Loucy (cell line): ENCODE measurements at regions not wholly inside any gene's neighbourhood (a gene's known extent, or its start where the extent isn't known, plus 50 kb on each side); places are given as distances from the start of the nearest gene placed in this dataset.

ENCODE experiments used
- H2AFZ ChIP-seq: fragments of 200-600 bp; sonication (generic); 2 replicates; pipeline ENCODE4 v1.6.0; 2016; ENCODE audit warnings: antibody characterized with exemption, mild to moderate bottlenecking, low read length, moderate library complexity
- H3F3A ChIP-seq: fragments of 200-600 bp; 2 replicates; pipeline ENCODE4 v1.6.0; 2016; ENCODE audit warnings: antibody characterized with exemption, low read depth, mild to moderate bottlenecking
- H3K27me3 ChIP-seq: fragments of 200-600 bp; sonication (generic); 2 replicates; pipeline ENCODE4 v1.6.1; 2014; ENCODE audit warnings: low read length, mild to moderate bottlenecking; ENCODE audit not compliant: insufficient read depth, poor library complexity, severe bottlenecking
- H3K36me3 ChIP-seq: fragments of 200-600 bp; sonication (generic); 2 replicates; pipeline ENCODE4 v1.6.1; 2016; ENCODE audit warnings: low read length; ENCODE audit not compliant: insufficient read depth
- H3K4me1 ChIP-seq: fragments of 200-600 bp; sonication (generic); 2 replicates; pipeline ENCODE4 v1.5.1; 2014; ENCODE audit warnings: low read length, mild to moderate bottlenecking; ENCODE audit not compliant: insufficient read depth, poor library complexity, severe bottlenecking
- H3K4me2 ChIP-seq: fragments of 200-600 bp; sonication (generic); 2 replicates; pipeline ENCODE4 v1.6.0; 2014; ENCODE audit warnings: antibody characterized with exemption, low read length, low read depth, mild to moderate bottlenecking; ENCODE audit not compliant: poor library complexity, severe bottlenecking
- H3K4me3 ChIP-seq: fragments of 200-600 bp; sonication (generic); 2 replicates; pipeline ENCODE4 v1.5.1; 2014; ENCODE audit warnings: low read length, mild to moderate bottlenecking, mixed read lengths; ENCODE audit not compliant: poor library complexity, severe bottlenecking
- H3K79me2 ChIP-seq: fragments of 200-600 bp; sonication (generic); 2 replicates; pipeline ENCODE4 v1.6.1; 2014; ENCODE audit warnings: low read length; ENCODE audit not compliant: insufficient read depth
- H3K9ac ChIP-seq: fragments of 200-600 bp; sonication (generic); 2 replicates; pipeline ENCODE4 v1.6.0; 2014; ENCODE audit warnings: mild to moderate bottlenecking, low read depth, low read length, moderate library complexity; ENCODE audit not compliant: poor library complexity, severe bottlenecking
- H3K9me2 ChIP-seq: fragments of 200-600 bp; sonication (generic); replicated peaks from 2 replicates; pipeline ENCODE4 v1.6.1; 2016; ENCODE audit warnings: low read depth, low read length, mixed read lengths
- H3K9me3 ChIP-seq: fragments of 200-600 bp; sonication (generic); 2 replicates; pipeline ENCODE4 v1.6.1; 2014; ENCODE audit warnings: mild to moderate bottlenecking, antibody characterized with exemption, low read length, low read depth; ENCODE audit not compliant: insufficient read depth
- H4K20me1 ChIP-seq: fragments of 200-600 bp; sonication (generic); 2 replicates; pipeline ENCODE4 v1.6.0; 2014; ENCODE audit warnings: antibody characterized with exemption, low read length, mild to moderate bottlenecking; ENCODE audit not compliant: insufficient read depth, poor library complexity, severe bottlenecking
- CTCF ChIP-seq: fragments of 200-600 bp; sonication (generic); conservative IDR thresholded peaks from 2 replicates; pipeline ENCODE4 v1.5.1; 2014; ENCODE audit warnings: mild to moderate bottlenecking, antibody characterized with exemption, low read length
- EZH2phosphoT487 ChIP-seq: fragments of 200-600 bp; IDR thresholded peaks from 2 replicates; pipeline ENCODE4 v1.6.1; 2018; ENCODE audit warnings: antibody characterized with exemption, mild to moderate bottlenecking, moderate library complexity, borderline replicate concordance

- H3K9ac ChIP-seq: no peak overlapping the region
- H3K79me2 ChIP-seq: no peaks in the 10 kb centered on the region
- no peaks in the 10 kb centered on the region for H3K27me3 ChIP-seq
- no peaks in the 10 kb centered on the region for H3K9me2 ChIP-seq
- H3K9me3 ChIP-seq: no peaks in the 10 kb centered on the region; the same call in 1 of the 2 replicates
- H3K4me1 ChIP-seq: no peaks in the 10 kb centered on the region
- no peak overlapping the region for H3K4me2 ChIP-seq
- no peak overlapping the region for H2AFZ ChIP-seq
- H3K36me3 ChIP-seq: no peaks in the 10 kb centered on the region
- no peaks in the 10 kb centered on the region for H3F3A ChIP-seq
- H4K20me1 ChIP-seq: no peaks in the 10 kb centered on the region
- TF ChIP-seq CTCF (no peak), EZH2phosphoT487 (no peak)
- no peak overlapping the region for H3K4me3 ChIP-seq
Measured at GRCh38 chr6:63395381-63395780, 75.6 kb upstream of the LGSN start.

- Histone ChIP-seq H3K9ac (no peak overlapping the region), H3K9me3 (no peaks in the 10 kb centered on the region; the same call in 1 of the 2 replicates), H3K4me3 (no peak overlapping the region), H3K36me3 (no peaks in the 10 kb centered on the region), H3K27me3 (no peaks in the 10 kb centered on the region), H3K9me2 (no peaks in the 10 kb centered on the region), H2AFZ (no peak overlapping the region), H3K4me2 (no peak overlapping the region), H3F3A (no peaks in the 10 kb centered on the region), H3K79me2 (no peaks in the 10 kb centered on the region), H3K4me1 (no peaks in the 10 kb centered on the region), H4K20me1 (no peaks in the 10 kb centered on the region)
- TF ChIP-seq CTCF: no peak
- no peak for TF ChIP-seq EZH2phosphoT487
Measured at GRCh38 chr6:63403725-63404124, 83.9 kb upstream of the LGSN start.

- H3K27me3 ChIP-seq: no peaks in the 10 kb centered on the region
- H3K4me1 ChIP-seq: no peaks in the 10 kb centered on the region
- H3K36me3 ChIP-seq: no peaks in the 10 kb centered on the region
- H3K9ac ChIP-seq: no peak overlapping the region
- H3K9me3 ChIP-seq: no peaks in the 10 kb centered on the region
- H3K79me2 ChIP-seq: no peaks in the 10 kb centered on the region
- no peak overlapping the region for H3K4me3 ChIP-seq
- no peak overlapping the region for H2AFZ ChIP-seq
- no peaks in the 10 kb centered on the region for H4K20me1 ChIP-seq
- TF ChIP-seq CTCF: no peak
- no peak for TF ChIP-seq EZH2phosphoT487
- H3K4me2 ChIP-seq: no peak overlapping the region
- no peaks in the 10 kb centered on the region for H3K9me2 ChIP-seq
- no peaks in the 10 kb centered on the region for H3F3A ChIP-seq
Measured at GRCh38 chr6:63410435-63411426, 90.9 kb upstream of the LGSN start.
